ENCODE measurements at regions not wholly inside any gene's neighbourhood (a gene's known extent, or its start where the extent isn't known, plus 50 kb on each side); places are given as distances from the start of the nearest gene placed in this dataset.
A peak's percentile ranks its signal among the peaks of the same experiment; 100 is the strongest.

- CTCF ChIA-PET: interaction anchor here (1.0 to 10.0 kb wide), 3 partner anchors 397 to 409 kb away, joined by 3 to 122 read pairs (median 3); partner anchors contain the start of gene C4orf36
- H3K4me1 ChIP-seq (ENCODE audit: control extremely low read depth in 1 of 4, control insufficient read depth in 4 of 4, insufficient read depth in 4 of 4, low read length in 3 of 4): peaks cover 0 to 22% (median 12%) of the 10 kb centered on the region in 4 experiments
- H3K36me3 ChIP-seq (ENCODE audit: control insufficient read depth in 4 of 4, insufficient read depth in 4 of 4, low read length in 3 of 4): no peaks in the 10 kb centered on the region
- H3K27me3 ChIP-seq (replicated peaks in 2 of 5; ENCODE audit: control insufficient read depth in 4 of 5, insufficient read depth in 5 of 5, low read length in 4 of 5): no peaks in the 10 kb centered on the region
- no peak overlapping the region for H3K4me3 ChIP-seq (ENCODE audit: control insufficient read depth in 1 of 7, extremely low read depth in 1 of 7, insufficient read depth in 4 of 7, low read depth in 2 of 7, low read length in 6 of 7)
- no peak overlapping the region for H3K27ac ChIP-seq (ENCODE audit: insufficient read depth in 1 of 2, low read depth in 1 of 2, low read length in 2 of 2, poor library complexity in 1 of 2, severe bottlenecking in 2 of 2)
- POLR2A ChIA-PET: no interaction called here
- no peaks in the 10 kb centered on the region for H3K9me3 ChIP-seq (ENCODE audit: control extremely low read depth in 1 of 5, control insufficient read depth in 4 of 5, insufficient read depth in 2 of 5, low read depth in 1 of 5, low read length in 4 of 5)
- peak; percentile 22 to 58 (median 53) for DNase-seq
These were observed 100.7 kb upstream of the PTPN13 start for GRCh38 chr4:86493460-86493859.

DNA sequence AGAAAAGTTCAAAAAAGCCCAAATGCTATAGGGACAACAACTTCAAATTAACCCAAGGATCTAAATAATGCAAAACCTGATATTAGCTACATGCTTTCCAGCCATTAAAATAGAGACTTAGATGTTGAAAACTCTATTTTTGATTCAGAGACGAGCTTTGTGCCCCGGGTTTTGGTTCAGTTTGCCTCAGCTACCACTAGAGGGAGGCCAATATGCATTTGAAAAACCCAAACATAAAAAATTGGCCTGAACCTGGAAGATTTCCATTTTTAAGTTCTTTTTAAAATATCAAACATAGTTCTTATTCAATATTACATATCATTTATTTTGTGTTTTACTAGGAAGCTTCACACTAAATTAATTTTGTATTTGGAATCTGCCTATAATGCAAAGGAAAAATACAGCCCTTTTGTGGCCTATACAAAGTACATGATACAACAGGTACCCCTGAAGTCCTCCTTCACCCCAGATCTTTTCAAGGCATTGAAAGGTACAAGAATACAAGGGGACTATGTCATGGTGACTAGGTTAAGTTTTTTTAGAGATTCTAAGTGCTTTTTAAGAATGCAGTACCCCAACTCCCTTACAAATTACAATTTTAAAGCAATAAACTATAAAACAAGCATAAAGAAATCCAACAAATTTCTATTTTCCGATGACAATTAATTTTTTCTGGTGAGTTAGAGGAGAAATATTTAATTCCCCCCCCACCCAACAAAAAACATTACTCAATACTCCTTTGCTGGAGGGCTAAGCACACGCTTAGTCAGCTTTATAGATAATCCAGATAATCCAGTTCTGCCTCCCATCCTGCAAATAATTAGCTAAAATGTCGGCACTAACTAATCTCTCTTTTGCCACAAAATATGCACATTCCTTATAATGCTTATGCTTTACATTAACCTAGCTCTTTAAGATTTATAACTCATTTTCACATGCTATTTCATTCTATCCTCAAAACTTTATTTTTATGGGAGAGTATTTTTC lies 97.7 kb upstream of the PTPN13 start:
- ChIA-PET POLR2A (no interaction called here), CTCF (interaction anchor here (0.8 to 10.0 kb wide), 15 partner anchors 9 to 597 kb away, joined by 3 to 122 read pairs (median 8); partner anchors contain the start of gene C4orf36)
- WGBS (ENCODE audit: insufficient coverage): 45% methylated on average over 4 of the region's 5 CpGs
- DNase-seq: peak; percentile 46 to 70 (median 59)
- H3K4me1 ChIP-seq (ENCODE audit: control extremely low read depth in 1 of 4, control insufficient read depth in 4 of 4, insufficient read depth in 4 of 4, low read length in 3 of 4): peaks cover 0 to 22% (median 13%) of the 10 kb centered on the region in 4 experiments
- no peaks in the 10 kb centered on the region for H3K27me3 ChIP-seq (replicated peaks in 2 of 5; ENCODE audit: control insufficient read depth in 4 of 5, insufficient read depth in 5 of 5, low read length in 4 of 5)
- no peaks in the 10 kb centered on the region for H3K36me3 ChIP-seq (ENCODE audit: control insufficient read depth in 4 of 4, insufficient read depth in 4 of 4, low read length in 3 of 4)
- no peaks in the 10 kb centered on the region for H3K9me3 ChIP-seq (ENCODE audit: control extremely low read depth in 1 of 5, control insufficient read depth in 4 of 5, insufficient read depth in 2 of 5, low read depth in 1 of 5, low read length in 4 of 5)
- no peak overlapping the region for H3K4me3 ChIP-seq (ENCODE audit: control insufficient read depth in 1 of 7, extremely low read depth in 1 of 7, insufficient read depth in 4 of 7, low read depth in 2 of 7, low read length in 6 of 7)
- H3K27ac ChIP-seq (ENCODE audit: insufficient read depth in 1 of 2, low read depth in 1 of 2, low read length in 2 of 2, poor library complexity in 1 of 2, severe bottlenecking in 2 of 2): no peak overlapping the region

GRCh38 chr4:86497131-86497530 lies 97.0 kb upstream of the PTPN13 start:
- WGBS (ENCODE audit: insufficient coverage): 100% methylated on average over 2 of the region's 2 CpGs
- DNase-seq: no peak
- H3K9me3 ChIP-seq (ENCODE audit: control extremely low read depth in 1 of 5, control insufficient read depth in 4 of 5, insufficient read depth in 2 of 5, low read depth in 1 of 5, low read length in 4 of 5): no peaks in the 10 kb centered on the region
- H3K4me3 ChIP-seq (ENCODE audit: control insufficient read depth in 1 of 7, extremely low read depth in 1 of 7, insufficient read depth in 4 of 7, low read depth in 2 of 7, low read length in 6 of 7): no peak overlapping the region
- H3K27me3 ChIP-seq (replicated peaks in 2 of 5; ENCODE audit: control insufficient read depth in 4 of 5, insufficient read depth in 5 of 5, low read length in 4 of 5): no peaks in the 10 kb centered on the region
- H3K36me3 ChIP-seq (ENCODE audit: control insufficient read depth in 4 of 4, insufficient read depth in 4 of 4, low read length in 3 of 4): no peaks in the 10 kb centered on the region
- no peak overlapping the region for H3K27ac ChIP-seq (ENCODE audit: insufficient read depth in 1 of 2, low read depth in 1 of 2, low read length in 2 of 2, poor library complexity in 1 of 2, severe bottlenecking in 2 of 2)
- H3K4me1 ChIP-seq (ENCODE audit: control extremely low read depth in 1 of 4, control insufficient read depth in 4 of 4, insufficient read depth in 4 of 4, low read length in 3 of 4): peaks cover 0 to 22% (median 13%) of the 10 kb centered on the region in 4 experiments
- POLR2A ChIA-PET: interaction anchor here (1.4 kb wide), 1 partner anchor 396 kb away, joined by 3 read pairs; the partner anchor contains the start of gene C4orf36
- CTCF ChIA-PET: interaction anchor here (0.7 to 10.0 kb wide), 14 partner anchors 10 to 596 kb away, joined by 3 to 122 read pairs (median 8); partner anchors contain the start of gene C4orf36

- Histone ChIP-seq H3K9me3 (ENCODE audit: control extremely low read depth in 1 of 5, control insufficient read depth in 4 of 5, insufficient read depth in 2 of 5, low read depth in 1 of 5, low read length in 4 of 5) (no peaks in the 10 kb centered on the region), H3K27me3 (replicated peaks in 2 of 5; ENCODE audit: control insufficient read depth in 4 of 5, insufficient read depth in 5 of 5, low read length in 4 of 5) (no peaks in the 10 kb centered on the region), H3K4me1 (ENCODE audit: control extremely low read depth in 1 of 4, control insufficient read depth in 4 of 4, insufficient read depth in 4 of 4, low read length in 3 of 4) (peaks cover 0 to 21% (median 12%) of the 10 kb centered on the region in 4 experiments), H3K27ac (ENCODE audit: insufficient read depth in 1 of 2, low read depth in 1 of 2, low read length in 2 of 2, poor library complexity in 1 of 2, severe bottlenecking in 2 of 2) (no peak overlapping the region), H3K36me3 (ENCODE audit: control insufficient read depth in 4 of 4, insufficient read depth in 4 of 4, low read length in 3 of 4) (no peaks in the 10 kb centered on the region), H3K4me3 (ENCODE audit: control insufficient read depth in 1 of 7, extremely low read depth in 1 of 7, insufficient read depth in 4 of 7, low read depth in 2 of 7, low read length in 6 of 7) (peak overlapping the region in 1 of 7 experiments; percentile 19)
- CTCF ChIA-PET: interaction anchor here (0.6 to 10.0 kb wide), 24 partner anchors 8 to 595 kb away, joined by 3 to 122 read pairs (median 5); partner anchors contain the start of genes C4orf36 and PTPN13
- peak; percentile 57 to 76 (median 72) for DNase-seq
- 13% methylated on average over 1 of the region's 5 CpGs for WGBS (ENCODE audit: insufficient coverage)
- POLR2A ChIA-PET: interaction anchor here (1.4 kb wide), 1 partner anchor 394 kb away, joined by 3 read pairs; the partner anchor contains the start of gene C4orf36
These were observed 95.9 kb upstream of the PTPN13 start for GRCh38 chr4:86497980-86498862.

- CTCF ChIA-PET: interaction anchor here (0.6 to 10.0 kb wide), 21 partner anchors 8 to 618 kb away, joined by 3 to 122 read pairs (median 6); partner anchors contain the start of genes C4orf36 and PTPN13
- no peaks in the 10 kb centered on the region for H3K9me3 ChIP-seq (ENCODE audit: control extremely low read depth in 1 of 5, control insufficient read depth in 4 of 5, insufficient read depth in 2 of 5, low read depth in 1 of 5, low read length in 4 of 5)
These were observed 95.3 kb upstream of the PTPN13 start for GRCh38 chr4:86498863-86499166.

GRCh38 chr4:86500527-86500926 lies 93.6 kb upstream of the PTPN13 start:
- H3K27ac ChIP-seq (ENCODE audit: insufficient read depth in 1 of 2, low read depth in 1 of 2, low read length in 2 of 2, poor library complexity in 1 of 2, severe bottlenecking in 2 of 2): no peak overlapping the region
- H3K27me3 ChIP-seq (replicated peaks in 2 of 5; ENCODE audit: control insufficient read depth in 4 of 5, insufficient read depth in 5 of 5, low read length in 4 of 5): no peaks in the 10 kb centered on the region
- H3K36me3 ChIP-seq (ENCODE audit: control insufficient read depth in 4 of 4, insufficient read depth in 4 of 4, low read length in 3 of 4): no peaks in the 10 kb centered on the region
- ChIA-PET POLR2A (interaction anchor here (0.9 kb wide), 1 partner anchor 94 kb away, joined by 4 read pairs; the partner anchor contains the start of gene PTPN13), CTCF (interaction anchor here (0.9 to 10.0 kb wide), 8 partner anchors 10 to 593 kb away, joined by 3 to 122 read pairs (median 6); partner anchors contain the start of gene C4orf36)
- H3K4me1 ChIP-seq (ENCODE audit: control extremely low read depth in 1 of 4, control insufficient read depth in 4 of 4, insufficient read depth in 4 of 4, low read length in 3 of 4): peaks cover 0 to 10% (median 4%) of the 10 kb centered on the region in 4 experiments
- H3K9me3 ChIP-seq (ENCODE audit: control extremely low read depth in 1 of 5, control insufficient read depth in 4 of 5, insufficient read depth in 2 of 5, low read depth in 1 of 5, low read length in 4 of 5): no peaks in the 10 kb centered on the region
- no peak overlapping the region for H3K4me3 ChIP-seq (ENCODE audit: control insufficient read depth in 1 of 7, extremely low read depth in 1 of 7, insufficient read depth in 4 of 7, low read depth in 2 of 7, low read length in 6 of 7)
- no peak for DNase-seq

More at GRCh38 chr4:86498863-86499166, 95.3 kb upstream of the PTPN13 start:
- Histone ChIP-seq H3K36me3 (ENCODE audit: control insufficient read depth in 4 of 4, insufficient read depth in 4 of 4, low read length in 3 of 4) (no peaks in the 10 kb centered on the region), H3K27me3 (replicated peaks in 2 of 5; ENCODE audit: control insufficient read depth in 4 of 5, insufficient read depth in 5 of 5, low read length in 4 of 5) (no peaks in the 10 kb centered on the region), H3K27ac (ENCODE audit: insufficient read depth in 1 of 2, low read depth in 1 of 2, low read length in 2 of 2, poor library complexity in 1 of 2, severe bottlenecking in 2 of 2) (no peak overlapping the region), H3K4me1 (ENCODE audit: control extremely low read depth in 1 of 4, control insufficient read depth in 4 of 4, insufficient read depth in 4 of 4, low read length in 3 of 4) (peaks cover 0 to 15% (median 7%) of the 10 kb centered on the region in 4 experiments), H3K4me3 (ENCODE audit: control insufficient read depth in 1 of 7, extremely low read depth in 1 of 7, insufficient read depth in 4 of 7, low read depth in 2 of 7, low read length in 6 of 7) (no peak overlapping the region)
- whole genome bisulfite sequencing (ENCODE audit: insufficient coverage): no CpG with 5 or more reads among the region's 1 CpG
- POLR2A ChIA-PET: no interaction called here
- DNase-seq: no peak
